ENCODE measurements at regions not wholly inside any gene's neighbourhood (a gene's known extent, or its start where the extent isn't known, plus 50 kb on each side); places are given as distances from the start of the nearest gene placed in this dataset.

DNA sequence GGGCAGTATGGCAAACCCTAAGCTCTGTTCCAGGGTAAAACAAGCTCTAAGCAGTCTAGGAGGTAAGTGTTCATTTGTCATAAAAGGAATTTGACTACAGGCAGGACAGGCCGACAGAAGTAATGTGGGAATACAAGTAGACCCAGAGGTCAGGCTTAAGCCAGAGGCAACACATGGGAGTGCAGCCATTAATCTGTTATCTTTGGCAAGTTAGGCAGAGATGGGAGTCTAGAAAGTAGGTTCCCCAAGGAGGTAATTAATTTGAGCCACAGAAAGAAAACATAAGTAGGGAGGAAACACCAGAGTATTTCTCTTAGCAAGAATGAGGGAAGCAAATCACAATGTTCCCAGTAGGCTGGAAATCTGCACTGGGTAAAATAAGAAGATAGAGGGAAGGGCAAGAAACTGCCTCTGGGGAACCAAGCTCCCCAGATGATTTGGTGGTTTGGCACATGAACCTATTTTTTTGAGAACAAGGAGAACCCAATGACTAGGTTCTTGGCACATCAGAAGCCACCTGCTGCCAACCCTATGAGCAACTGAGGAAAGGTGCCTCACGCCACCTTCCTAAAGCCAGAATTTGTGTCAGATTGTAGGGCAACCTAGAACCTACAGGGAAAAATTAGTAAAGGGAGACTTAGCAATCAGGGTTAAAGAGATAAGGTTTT is 636.4 kb upstream of the PLXNA2 start:
- no peak overlapping the region for H3K9ac ChIP-seq (ENCODE audit: low read length)
- no peaks in the 10 kb centered on the region for H3K9me3 ChIP-seq (ENCODE audit: insufficient read depth, low read depth, low read length)
- peaks cover 5% of the 10 kb centered on the region for H3K79me1 ChIP-seq (ENCODE audit: low read length)
- H4K91ac ChIP-seq (ENCODE audit: low read depth, low read length) = no peak overlapping the region
- no peak overlapping the region for H2AFZ ChIP-seq (ENCODE audit: insufficient read depth, low read length, poor library complexity)
- H3K4me2 ChIP-seq (ENCODE audit: low read length) = no peak overlapping the region
- H3K36me3 ChIP-seq (ENCODE audit: control insufficient read depth in 1 of 2, insufficient read depth in 2 of 2, low read length in 2 of 2) = no peaks in the 10 kb centered on the region
- no CpG with 5 or more reads among the region's 2 CpGs for WGBS (ENCODE audit: extremely low coverage, insufficient coverage, insufficient read length)
- H3K79me2 ChIP-seq (ENCODE audit: control insufficient read depth, insufficient read depth, low read length, poor library complexity) = no peaks in the 10 kb centered on the region
- H3K23ac ChIP-seq (ENCODE audit: low read length) = no peak overlapping the region
- no peak overlapping the region for H3K4me3 ChIP-seq (ENCODE audit: low read depth, low read length)
- H3K27me3 ChIP-seq (ENCODE audit: insufficient read depth, low read length) = no peaks in the 10 kb centered on the region
- H2BK120ac ChIP-seq (ENCODE audit: insufficient read depth, low read length, poor library complexity) = no peak overlapping the region
- no peak overlapping the region for H4K12ac ChIP-seq (ENCODE audit: low read depth, low read length)
- no peak overlapping the region for H4K8ac ChIP-seq (ENCODE audit: low read depth, low read length)
- no peak overlapping the region for H3K27ac ChIP-seq (ENCODE audit: low read depth, low read length)
- H2BK12ac ChIP-seq (ENCODE audit: low read length) = no peak overlapping the region
- H3K14ac ChIP-seq (ENCODE audit: low read length) = no peak overlapping the region
- H3K18ac ChIP-seq (ENCODE audit: low read length) = no peak overlapping the region
- peaks cover 2 to 4% of the 10 kb centered on the region in 2 experiments for H3K4me1 ChIP-seq (ENCODE audit: control insufficient read depth in 1 of 2, insufficient read depth in 2 of 2, low read length in 2 of 2)
- H2BK5ac ChIP-seq (ENCODE audit: low read depth, low read length, poor library complexity) = no peak overlapping the region
- no peak overlapping the region for H2AK5ac ChIP-seq (ENCODE audit: low read length)
- H3K4ac ChIP-seq (ENCODE audit: low read depth, low read length) = no peak overlapping the region
- DNase-seq = no peak

- H3K79me2 ChIP-seq (ENCODE audit: control insufficient read depth, insufficient read depth, low read length, poor library complexity) = no peaks in the 10 kb centered on the region
- no CpG with 5 or more reads among the region's 1 CpG for WGBS (ENCODE audit: extremely low coverage, insufficient coverage, insufficient read length)
Measured at GRCh38 chr1:208885060-208885459, 640.9 kb upstream of the PLXNA2 start.

GRCh38 chr1:208885650-208886049 is 641.5 kb upstream of the PLXNA2 start:
- Histone ChIP-seq H4K8ac (ENCODE audit: low read depth, low read length) (no peak overlapping the region), H2BK5ac (ENCODE audit: low read depth, low read length, poor library complexity) (no peak overlapping the region), H2AFZ (ENCODE audit: insufficient read depth, low read length, poor library complexity) (no peak overlapping the region), H3K18ac (ENCODE audit: low read length) (no peak overlapping the region), H3K4me2 (ENCODE audit: low read length) (no peak overlapping the region), H3K27me3 (ENCODE audit: insufficient read depth, low read length) (no peaks in the 10 kb centered on the region), H2AK5ac (ENCODE audit: low read length) (no peak overlapping the region), H3K9ac (ENCODE audit: low read length) (no peak overlapping the region), H2BK12ac (ENCODE audit: low read length) (no peak overlapping the region), H4K91ac (ENCODE audit: low read depth, low read length) (no peak overlapping the region), H3K27ac (ENCODE audit: low read depth, low read length) (no peak overlapping the region), H3K79me1 (ENCODE audit: low read length) (peaks cover 5% of the 10 kb centered on the region), H3K14ac (ENCODE audit: low read length) (no peak overlapping the region), H3K36me3 (ENCODE audit: control insufficient read depth in 1 of 2, insufficient read depth in 2 of 2, low read length in 2 of 2) (no peaks in the 10 kb centered on the region), H3K23ac (ENCODE audit: low read length) (no peak overlapping the region), H4K12ac (ENCODE audit: low read depth, low read length) (no peak overlapping the region), H2BK120ac (ENCODE audit: insufficient read depth, low read length, poor library complexity) (no peak overlapping the region), H3K4me1 (ENCODE audit: control insufficient read depth in 1 of 2, insufficient read depth in 2 of 2, low read length in 2 of 2) (peaks cover 0 to 4% of the 10 kb centered on the region in 2 experiments), H3K9me3 (ENCODE audit: insufficient read depth, low read depth, low read length) (no peaks in the 10 kb centered on the region), H3K79me2 (ENCODE audit: control insufficient read depth, insufficient read depth, low read length, poor library complexity) (no peaks in the 10 kb centered on the region), H3K4ac (ENCODE audit: low read depth, low read length) (no peak overlapping the region), H3K4me3 (ENCODE audit: low read depth, low read length) (no peak overlapping the region)
- no CpG with 5 or more reads among the region's 4 CpGs for WGBS (ENCODE audit: extremely low coverage, insufficient coverage, insufficient read length)
- peak in 1 of 2 donors; percentile 4 for DNase-seq

More at GRCh38 chr1:208885060-208885459, 640.9 kb upstream of the PLXNA2 start:
- no peaks in the 10 kb centered on the region for H3K27me3 ChIP-seq (ENCODE audit: insufficient read depth, low read length)
- peak overlapping the region; percentile 4 for H3K27ac ChIP-seq (ENCODE audit: low read depth, low read length)
- H2BK12ac ChIP-seq (ENCODE audit: low read length) = peak overlapping the region; percentile 13
- H2BK120ac ChIP-seq (ENCODE audit: insufficient read depth, low read length, poor library complexity) = no peak overlapping the region
- H2AFZ ChIP-seq (ENCODE audit: insufficient read depth, low read length, poor library complexity) = no peak overlapping the region
- H4K12ac ChIP-seq (ENCODE audit: low read depth, low read length) = no peak overlapping the region
- H3K4me3 ChIP-seq (ENCODE audit: low read depth, low read length) = no peak overlapping the region
- no peak overlapping the region for H3K23ac ChIP-seq (ENCODE audit: low read length)
- H4K8ac ChIP-seq (ENCODE audit: low read depth, low read length) = no peak overlapping the region
- H3K36me3 ChIP-seq (ENCODE audit: control insufficient read depth in 1 of 2, insufficient read depth in 2 of 2, low read length in 2 of 2) = no peaks in the 10 kb centered on the region
- H3K14ac ChIP-seq (ENCODE audit: low read length) = no peak overlapping the region
- H3K4me2 ChIP-seq (ENCODE audit: low read length) = no peak overlapping the region
- H4K91ac ChIP-seq (ENCODE audit: low read depth, low read length) = no peak overlapping the region
- H3K9me3 ChIP-seq (ENCODE audit: insufficient read depth, low read depth, low read length) = no peaks in the 10 kb centered on the region
- no peak overlapping the region for H3K4ac ChIP-seq (ENCODE audit: low read depth, low read length)
- H2AK5ac ChIP-seq (ENCODE audit: low read length) = peak overlapping the region; percentile 57
- no peak overlapping the region for H2BK5ac ChIP-seq (ENCODE audit: low read depth, low read length, poor library complexity)
- no peak overlapping the region for H3K9ac ChIP-seq (ENCODE audit: low read length)
- H3K4me1 ChIP-seq (ENCODE audit: control insufficient read depth in 1 of 2, insufficient read depth in 2 of 2, low read length in 2 of 2) = peaks cover 2 to 4% of the 10 kb centered on the region in 2 experiments
- peaks cover 5% of the 10 kb centered on the region for H3K79me1 ChIP-seq (ENCODE audit: low read length)
- no peak overlapping the region for H3K18ac ChIP-seq (ENCODE audit: low read length)
- peak in 1 of 2 donors; percentile 39 for DNase-seq

DNA sequence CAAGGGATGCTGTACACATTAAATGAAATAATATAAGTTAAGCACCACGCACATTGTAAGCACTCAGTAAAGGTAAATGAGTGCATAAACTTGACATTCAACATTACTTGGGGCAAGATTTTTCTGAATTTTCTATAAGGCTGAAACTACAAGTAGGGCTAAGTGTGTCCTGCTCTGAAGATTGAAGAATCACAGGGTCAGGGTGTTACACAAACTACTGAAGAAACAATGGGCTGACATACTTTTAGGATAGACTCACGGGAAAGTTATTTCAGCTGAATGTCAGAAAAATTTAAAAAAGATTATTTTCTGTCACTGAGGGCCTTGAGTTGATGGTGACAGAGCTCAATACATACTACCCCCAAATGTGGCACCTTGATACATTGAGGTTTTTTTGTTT is 644.2 kb upstream of the PLXNA2 start:
- Histone ChIP-seq H2AK5ac (ENCODE audit: low read length) (no peak overlapping the region), H3K9ac (ENCODE audit: low read length) (no peak overlapping the region), H3K23ac (ENCODE audit: low read length) (no peak overlapping the region), H3K4me2 (ENCODE audit: low read length) (no peak overlapping the region), H3K79me2 (ENCODE audit: control insufficient read depth, insufficient read depth, low read length, poor library complexity) (no peaks in the 10 kb centered on the region), H2BK12ac (ENCODE audit: low read length) (no peak overlapping the region), H3K14ac (ENCODE audit: low read length) (no peak overlapping the region), H2AFZ (ENCODE audit: insufficient read depth, low read length, poor library complexity) (no peak overlapping the region), H4K91ac (ENCODE audit: low read depth, low read length) (no peak overlapping the region), H3K27ac (ENCODE audit: low read depth, low read length) (no peak overlapping the region), H4K12ac (ENCODE audit: low read depth, low read length) (no peak overlapping the region), H3K36me3 (ENCODE audit: control insufficient read depth in 1 of 2, insufficient read depth in 2 of 2, low read length in 2 of 2) (no peaks in the 10 kb centered on the region), H3K9me3 (ENCODE audit: insufficient read depth, low read depth, low read length) (no peaks in the 10 kb centered on the region), H3K4ac (ENCODE audit: low read depth, low read length) (no peak overlapping the region), H3K4me1 (ENCODE audit: control insufficient read depth in 1 of 2, insufficient read depth in 2 of 2, low read length in 2 of 2) (peaks cover 0 to 4% of the 10 kb centered on the region in 2 experiments), H3K18ac (ENCODE audit: low read length) (no peak overlapping the region), H2BK120ac (ENCODE audit: insufficient read depth, low read length, poor library complexity) (no peak overlapping the region), H3K4me3 (ENCODE audit: low read depth, low read length) (no peak overlapping the region), H4K8ac (ENCODE audit: low read depth, low read length) (no peak overlapping the region), H3K27me3 (ENCODE audit: insufficient read depth, low read length) (no peaks in the 10 kb centered on the region), H3K79me1 (ENCODE audit: low read length) (peaks cover 3% of the 10 kb centered on the region), H2BK5ac (ENCODE audit: low read depth, low read length, poor library complexity) (no peak overlapping the region)
- DNase-seq = peak; percentile 7 to 71
- WGBS (ENCODE audit: extremely low coverage, insufficient coverage, insufficient read length) = no CpG with 5 or more reads among the region's 2 CpGs
